ENCODE measurements at regions not wholly inside any gene's neighbourhood (a gene's known extent, or its start where the extent isn't known, plus 50 kb on each side); places are given as distances from the start of the nearest gene placed in this dataset.

DNA sequence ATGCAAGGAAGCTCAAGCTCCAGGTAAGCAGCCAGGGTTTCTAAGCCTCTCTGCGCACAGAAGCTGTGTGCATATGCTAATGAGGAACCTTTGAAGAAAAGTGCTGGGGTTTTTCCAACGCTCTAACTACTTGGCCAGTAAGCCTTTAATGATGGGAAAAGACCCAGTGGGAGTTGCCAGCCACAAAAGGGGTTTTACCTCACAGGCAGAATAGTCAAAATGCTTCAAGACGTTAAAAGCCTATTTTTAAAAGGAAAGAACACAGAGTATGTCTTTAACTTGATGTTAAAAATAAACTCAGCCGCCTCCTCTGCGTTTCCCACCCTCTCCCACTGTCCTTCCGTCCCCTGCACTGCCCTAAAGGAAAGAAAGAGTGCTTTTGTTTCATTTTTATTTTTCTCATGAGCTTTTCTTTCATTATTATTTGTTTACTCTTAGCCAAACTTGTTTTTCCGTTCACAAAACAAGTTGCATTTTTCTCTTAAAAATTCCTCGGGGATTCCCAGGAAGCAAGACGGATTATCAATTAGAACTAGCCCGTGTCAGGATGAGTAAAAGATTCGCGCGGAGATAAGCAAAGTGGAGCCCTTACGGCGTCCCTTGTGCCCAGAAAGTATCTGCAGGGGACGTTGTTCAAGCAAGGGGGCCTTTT is 209.8 kb upstream of the NUDT4 start:
- TF ChIP-seq CTCF (IDR thresholded peaks at IDR 0.05; ENCODE audit: unreplicated experiment) = no peak
- no peak for DNase-seq (ENCODE audit: low spot score)
- Mint-ChIP-seq H3K4me3 (ENCODE audit: unreplicated experiment) (no peak overlapping the region), H3K27me3 (ENCODE audit: unreplicated experiment) (peaks cover 1% of the 10 kb centered on the region), H3K27ac (ENCODE audit: unreplicated experiment) (no peak overlapping the region), H3K4me1 (ENCODE audit: unreplicated experiment) (peaks cover 3% of the 10 kb centered on the region), H3K36me3 (ENCODE audit: low read depth, unreplicated experiment) (no peaks in the 10 kb centered on the region), H3K9me3 (ENCODE audit: unreplicated experiment) (no peaks in the 10 kb centered on the region)

GRCh38 chr12:93168751-93169150 is 209.0 kb upstream of the NUDT4 start:
- Mint-ChIP-seq H3K27me3 (ENCODE audit: unreplicated experiment) (peaks cover 1% of the 10 kb centered on the region), H3K4me3 (ENCODE audit: unreplicated experiment) (no peak overlapping the region)

DNA sequence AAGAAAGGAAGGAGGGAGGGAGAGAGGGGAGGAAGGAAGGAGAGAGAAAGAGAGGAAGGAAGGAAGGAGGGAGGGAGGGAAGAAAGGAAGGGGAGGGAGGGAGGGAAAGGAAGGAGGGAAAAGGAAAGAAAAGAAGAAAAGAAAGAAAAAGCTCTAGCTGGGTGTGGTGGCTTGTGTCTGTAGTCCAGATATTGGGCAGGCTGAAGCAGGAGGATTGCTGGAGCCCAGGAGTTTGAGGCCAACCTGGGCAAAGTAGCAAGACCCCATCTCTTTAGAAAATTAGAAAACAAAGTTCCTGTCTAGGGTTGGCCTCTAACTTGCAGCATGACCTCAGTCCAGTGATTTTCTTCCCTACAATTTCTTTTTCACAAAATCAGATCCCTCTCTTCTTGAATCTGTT is 208.2 kb upstream of the NUDT4 start:
- no peaks in the 10 kb centered on the region for H3K9me3 Mint-ChIP-seq (ENCODE audit: unreplicated experiment)
- no peak for DNase-seq (ENCODE audit: low spot score)
- TF ChIP-seq CTCF (IDR thresholded peaks at IDR 0.05; ENCODE audit: unreplicated experiment) = no peak
- no peak overlapping the region for H3K27ac Mint-ChIP-seq (ENCODE audit: unreplicated experiment)
- H3K4me3 Mint-ChIP-seq (ENCODE audit: unreplicated experiment) = no peak overlapping the region
- H3K36me3 Mint-ChIP-seq (ENCODE audit: low read depth, unreplicated experiment) = no peaks in the 10 kb centered on the region
- peaks cover 3% of the 10 kb centered on the region for H3K4me1 Mint-ChIP-seq (ENCODE audit: unreplicated experiment)
- H3K27me3 Mint-ChIP-seq (ENCODE audit: unreplicated experiment) = peaks cover 1% of the 10 kb centered on the region

More at GRCh38 chr12:93168751-93169150, 209.0 kb upstream of the NUDT4 start:
- DNase-seq (ENCODE audit: low spot score) = no peak
- no peak for TF ChIP-seq CTCF (IDR thresholded peaks at IDR 0.05; ENCODE audit: unreplicated experiment)
- Mint-ChIP-seq H3K9me3 (ENCODE audit: unreplicated experiment) (no peaks in the 10 kb centered on the region), H3K4me1 (ENCODE audit: unreplicated experiment) (peaks cover 3% of the 10 kb centered on the region), H3K27ac (ENCODE audit: unreplicated experiment) (no peak overlapping the region), H3K36me3 (ENCODE audit: low read depth, unreplicated experiment) (no peaks in the 10 kb centered on the region)

- Mint-ChIP-seq H3K9me3 (ENCODE audit: unreplicated experiment) (no peaks in the 10 kb centered on the region), H3K27me3 (ENCODE audit: unreplicated experiment) (peaks cover 1% of the 10 kb centered on the region), H3K4me3 (ENCODE audit: unreplicated experiment) (no peak overlapping the region), H3K27ac (ENCODE audit: unreplicated experiment) (no peak overlapping the region), H3K4me1 (ENCODE audit: unreplicated experiment) (peaks cover 3% of the 10 kb centered on the region), H3K36me3 (ENCODE audit: low read depth, unreplicated experiment) (no peaks in the 10 kb centered on the region)
- no peak for DNase-seq (ENCODE audit: low spot score)
- no peak for TF ChIP-seq CTCF (IDR thresholded peaks at IDR 0.05; ENCODE audit: unreplicated experiment)
Measured at GRCh38 chr12:93170928-93171327, 206.8 kb upstream of the NUDT4 start.

- H3K9me3 Mint-ChIP-seq (ENCODE audit: unreplicated experiment) = no peaks in the 10 kb centered on the region
- H3K4me3 Mint-ChIP-seq (ENCODE audit: unreplicated experiment) = no peak overlapping the region
- H3K4me1 Mint-ChIP-seq (ENCODE audit: unreplicated experiment) = peaks cover 6% of the 10 kb centered on the region
- peaks cover 1% of the 10 kb centered on the region for H3K27me3 Mint-ChIP-seq (ENCODE audit: unreplicated experiment)
- H3K36me3 Mint-ChIP-seq (ENCODE audit: low read depth, unreplicated experiment) = no peaks in the 10 kb centered on the region
- TF ChIP-seq CTCF (IDR thresholded peaks at IDR 0.05; ENCODE audit: unreplicated experiment) = no peak
- DNase-seq (ENCODE audit: low spot score) = no peak
- no peak overlapping the region for H3K27ac Mint-ChIP-seq (ENCODE audit: unreplicated experiment)
Measured at GRCh38 chr12:93173178-93173957, 204.4 kb upstream of the NUDT4 start.

Data from endothelial cell (in vitro differentiated cells).